ENCODE measurements at regions not wholly inside any gene's neighbourhood (a gene's known extent, or its start where the extent isn't known, plus 50 kb on each side); places are given as distances from the start of the nearest gene placed in this dataset.

- DNase-seq: no peak
These were observed 209.7 kb upstream of the FAR2 start for GRCh38 chr12:28939427-28939826.

DNA sequence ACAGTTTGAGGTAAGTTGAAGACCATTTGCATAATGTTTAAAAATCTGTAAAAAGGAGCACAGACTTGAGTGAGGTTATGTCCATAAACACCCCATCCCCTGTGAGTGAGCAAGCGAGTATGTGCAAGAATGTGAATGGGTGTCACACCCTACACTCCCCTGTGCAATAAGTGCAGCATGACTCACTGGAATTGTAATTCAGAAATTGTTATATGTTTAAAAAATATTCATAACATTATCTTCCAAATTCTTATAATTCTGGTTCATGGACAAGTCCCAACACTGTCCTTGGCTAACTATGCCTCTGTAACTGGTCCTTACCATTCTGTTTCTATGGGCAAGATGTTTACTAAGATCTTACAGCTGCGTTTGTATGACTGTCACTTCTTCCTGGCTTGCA lies 207.8 kb upstream of the FAR2 start:
- no peak for DNase-seq

DNA sequence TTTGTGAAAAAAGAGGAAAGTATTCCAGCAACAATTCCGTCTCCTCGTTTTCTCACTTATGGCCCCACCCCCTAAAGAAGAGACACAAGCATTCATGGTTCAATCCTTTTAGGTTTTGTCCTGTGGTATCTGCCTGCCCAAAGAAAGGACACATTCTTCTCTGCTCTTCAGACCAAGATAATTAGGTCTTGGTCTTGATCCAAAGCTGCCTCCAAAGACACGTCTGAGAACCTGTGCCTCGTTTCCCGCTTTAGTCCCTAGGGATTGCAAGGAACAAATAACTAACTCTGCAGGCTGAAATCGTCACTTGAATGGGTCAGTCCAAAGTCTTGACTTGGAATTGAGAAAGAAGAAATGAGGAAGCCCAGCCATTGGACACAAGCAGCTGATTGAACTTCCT lies 202.7 kb upstream of the FAR2 start:
- DNase-seq: no peak

GRCh38 chr12:28948685-28949084 lies 200.4 kb upstream of the FAR2 start:
- DNase-seq: no peak

GRCh38 chr12:28949184-28949583 lies 199.9 kb upstream of the FAR2 start:
- no peak for DNase-seq

- no peak for DNase-seq
These were observed 199.0 kb upstream of the FAR2 start for GRCh38 chr12:28950049-28950448.

DNA sequence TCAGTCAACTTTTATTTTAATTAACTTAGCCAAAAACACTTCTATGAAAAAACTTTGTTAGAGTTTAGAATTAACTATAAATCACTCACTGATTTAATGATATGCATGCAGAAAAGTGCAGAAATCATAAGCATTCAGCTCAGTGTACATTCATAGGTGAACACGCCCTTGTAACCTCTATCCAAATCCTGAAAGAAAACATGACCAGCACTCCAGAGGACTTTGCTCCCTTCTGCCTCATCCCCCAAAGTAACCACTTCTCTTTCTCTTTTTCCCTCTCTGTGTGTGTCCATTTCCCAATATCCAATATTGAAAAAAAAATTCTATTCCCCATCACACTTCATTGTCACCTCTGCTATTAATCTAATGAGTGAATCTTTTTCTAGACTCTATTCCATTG lies 197.1 kb upstream of the FAR2 start:
- DNase-seq: no peak

DNA sequence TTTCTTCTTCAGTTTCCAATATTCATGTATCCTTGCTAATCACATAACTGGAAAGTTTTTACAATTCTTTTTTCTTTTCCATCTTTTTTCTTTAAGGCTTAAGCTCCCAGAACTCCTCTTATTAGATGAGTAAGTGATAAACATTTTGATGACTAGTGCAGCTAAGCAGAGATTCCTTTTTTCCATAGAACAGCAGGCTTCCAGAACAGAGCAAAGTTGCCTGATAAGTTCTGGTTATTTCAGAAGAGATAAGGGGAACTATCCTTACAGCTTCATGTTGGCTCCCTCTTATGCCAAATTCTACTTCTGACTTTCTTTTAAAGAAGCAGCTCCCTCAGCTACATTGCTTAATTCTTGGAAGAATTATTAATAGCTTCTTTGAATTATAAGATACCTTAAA lies 194.7 kb upstream of the FAR2 start:
- no peak for DNase-seq

GRCh38 chr12:28955491-28955890 lies 193.6 kb upstream of the FAR2 start:
- DNase-seq: no peak

DNA sequence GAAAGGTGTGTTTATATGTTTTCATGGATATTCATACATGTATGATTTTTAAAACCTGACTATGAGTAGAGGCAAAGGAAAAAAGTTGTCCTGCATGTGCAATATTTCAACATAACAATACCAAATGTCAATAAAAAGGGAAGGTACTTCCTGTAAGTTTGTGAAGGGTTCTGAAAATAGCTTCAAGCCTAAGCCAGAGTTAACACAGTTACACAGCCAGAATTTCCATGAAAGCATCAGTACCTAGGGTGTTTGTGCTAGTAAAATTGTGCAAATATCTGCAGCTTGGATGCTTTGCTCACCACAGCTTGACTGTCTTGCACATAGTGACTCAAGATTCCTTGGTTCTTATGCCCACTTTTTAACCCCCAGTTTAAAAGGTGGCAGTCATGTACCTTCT lies 193.1 kb upstream of the FAR2 start:
- no peak for DNase-seq

DNA sequence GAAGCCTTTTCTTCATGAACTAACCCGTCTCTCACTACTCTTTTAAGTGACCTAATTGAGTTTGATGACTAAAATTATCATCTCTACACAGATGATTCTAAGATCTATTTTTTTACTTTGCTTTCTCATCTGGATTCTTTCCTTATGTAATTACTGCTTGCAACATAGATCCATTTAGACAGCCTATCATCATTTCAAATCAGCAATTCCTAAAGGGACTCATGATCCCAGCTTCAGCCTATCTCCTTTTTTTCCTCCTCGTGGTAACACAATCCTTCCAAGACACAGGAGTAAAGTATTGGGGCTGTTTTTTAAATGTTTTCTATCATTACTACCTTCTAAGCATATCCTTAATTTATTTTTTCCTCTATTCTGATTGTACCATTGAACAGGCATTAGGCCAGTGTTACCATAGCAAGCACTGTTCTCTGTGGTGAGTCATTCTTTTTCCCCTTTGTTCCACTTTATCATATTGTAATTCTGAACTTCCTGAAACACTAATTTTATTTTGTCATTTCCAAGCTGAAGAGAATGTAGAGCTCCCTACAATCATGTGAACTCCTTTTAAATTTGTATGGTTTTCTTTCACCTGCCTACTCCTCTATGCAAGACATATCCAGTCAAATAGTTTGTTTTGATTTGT lies 190.4 kb upstream of the FAR2 start:
- no peak for DNase-seq

DNA sequence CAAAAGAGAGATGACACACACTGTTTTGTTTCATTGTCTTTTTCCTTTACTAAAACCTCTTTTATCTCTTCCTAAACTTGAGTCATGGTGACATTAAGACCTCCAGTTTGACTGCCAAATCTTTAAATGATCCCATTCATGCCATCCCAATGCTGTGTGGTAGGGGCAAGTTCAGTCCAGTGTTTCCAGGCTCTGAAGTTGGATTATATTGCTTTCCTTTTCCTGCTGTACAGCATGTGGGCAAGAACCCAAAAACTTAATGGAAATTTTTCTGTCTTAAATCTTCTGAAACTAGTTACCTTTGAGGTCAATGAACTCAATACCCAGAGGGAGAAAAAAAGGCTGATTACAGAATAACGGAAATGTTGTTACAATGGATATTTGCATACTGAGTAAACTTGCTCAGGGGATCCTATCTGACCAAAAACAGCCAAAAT lies 187.1 kb upstream of the FAR2 start:
- DNase-seq: no peak

- DNase-seq: peak in 1 of 5 experiments; percentile 9
These were observed 185.5 kb upstream of the FAR2 start for GRCh38 chr12:28963554-28963953.

- no peak for DNase-seq
These were observed 182.9 kb upstream of the FAR2 start for GRCh38 chr12:28966046-28966780.

DNA sequence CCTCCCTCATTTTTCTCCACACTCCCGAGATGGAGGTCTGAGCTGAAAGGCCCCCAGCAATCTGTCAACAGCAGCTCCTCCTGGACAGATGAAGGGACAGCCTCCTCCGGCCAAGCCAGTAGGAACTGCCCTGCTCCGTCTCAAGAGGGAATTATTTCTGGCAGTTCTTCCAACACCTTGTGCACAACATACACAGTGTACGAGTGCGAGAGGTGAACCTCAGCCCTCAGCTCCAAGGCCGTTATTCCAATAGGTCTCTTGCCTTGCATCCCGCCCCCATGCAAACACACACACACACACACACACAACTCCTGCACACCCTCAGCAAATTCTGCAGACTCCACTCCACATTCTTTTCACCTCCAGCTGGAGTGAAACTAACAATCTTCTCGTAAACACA lies 181.7 kb upstream of the FAR2 start:
- DNase-seq: no peak

GRCh38 chr12:28973491-28973890 lies 175.6 kb upstream of the FAR2 start:
- no peak for DNase-seq

GRCh38 chr12:28974166-28974565 lies 174.9 kb upstream of the FAR2 start:
- DNase-seq: no peak

DNA sequence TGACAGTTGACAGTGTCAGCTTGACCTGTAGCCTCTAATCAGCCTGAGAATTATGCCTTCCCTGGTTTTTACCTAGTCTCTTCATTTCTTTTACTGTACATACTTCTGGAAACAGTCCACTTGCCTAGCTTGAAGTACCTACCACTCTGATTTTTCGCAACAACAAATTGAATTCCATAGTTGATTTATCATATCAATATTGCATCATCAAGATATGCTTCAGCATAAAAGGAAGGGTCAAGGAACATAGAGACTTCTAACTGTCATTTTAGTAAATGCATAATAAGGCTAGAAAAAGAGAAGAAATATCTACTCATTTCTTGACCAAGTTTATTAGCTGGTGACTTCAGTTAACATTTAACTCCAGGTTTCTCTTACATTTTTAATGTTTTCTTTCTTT lies 174.2 kb upstream of the FAR2 start:
- no peak for DNase-seq

DNA sequence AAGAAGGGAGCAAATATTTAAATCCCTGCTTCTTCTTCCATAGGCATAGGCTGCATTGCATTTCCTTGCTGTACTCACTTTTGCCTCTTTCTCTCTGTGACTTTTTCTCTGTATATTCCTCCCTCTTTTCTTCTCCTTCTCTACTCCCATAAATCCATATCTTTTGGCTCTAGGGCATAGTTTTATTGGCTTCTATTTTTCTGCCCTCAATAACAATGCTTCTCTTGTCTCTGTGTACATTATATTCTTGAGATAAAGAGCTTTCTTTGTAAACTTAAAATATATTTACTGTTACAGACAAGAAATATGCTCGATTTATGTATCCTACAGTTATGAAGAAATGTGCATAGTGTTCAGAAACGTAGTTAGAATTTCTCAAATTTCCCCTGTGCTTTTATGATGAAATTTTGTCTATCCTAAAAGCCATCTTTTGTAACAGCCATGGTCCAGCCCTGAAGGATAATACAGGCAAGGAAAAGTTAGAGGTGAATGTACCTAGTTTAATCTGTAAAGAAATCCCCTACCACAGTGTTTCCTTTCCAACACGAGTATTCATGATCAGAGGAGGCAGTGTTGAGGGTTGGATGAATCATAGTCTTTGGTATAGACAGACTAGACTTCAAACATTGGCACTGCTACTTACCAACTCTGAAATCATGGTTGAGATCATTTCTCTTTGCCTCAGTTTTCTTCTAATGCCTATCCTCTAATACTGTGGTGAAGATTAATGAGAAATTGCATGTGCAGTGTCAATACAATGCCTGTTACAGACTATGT lies 173.3 kb upstream of the FAR2 start:
- no peak for DNase-seq

- DNase-seq: no peak
These were observed 168.6 kb upstream of the FAR2 start for GRCh38 chr12:28980436-28980835.

- DNase-seq: no peak
These were observed 161.3 kb upstream of the FAR2 start for GRCh38 chr12:28987538-28988324.

GRCh38 chr12:28988325-28988704 lies 160.8 kb upstream of the FAR2 start:
- DNase-seq: no peak

- DNase-seq: no peak
These were observed 157.5 kb upstream of the FAR2 start for GRCh38 chr12:28991626-28992025.
